COLO829 (cell line): ENCODE measurements at regions not wholly inside any gene's neighbourhood (a gene's known extent, or its start where the extent isn't known, plus 50 kb on each side); places are given as distances from the start of the nearest gene placed in this dataset.

ENCODE experiments used
- DNase-seq: peaks from one replicate; pipeline ENCODE4 v3.0.0; 2012; ENCODE audit warnings: low spot score

- DNase-seq, result no peak
These were observed 459.5 kb upstream of the CNTN5 start for GRCh38 chr11:98561252-98561651.

DNA sequence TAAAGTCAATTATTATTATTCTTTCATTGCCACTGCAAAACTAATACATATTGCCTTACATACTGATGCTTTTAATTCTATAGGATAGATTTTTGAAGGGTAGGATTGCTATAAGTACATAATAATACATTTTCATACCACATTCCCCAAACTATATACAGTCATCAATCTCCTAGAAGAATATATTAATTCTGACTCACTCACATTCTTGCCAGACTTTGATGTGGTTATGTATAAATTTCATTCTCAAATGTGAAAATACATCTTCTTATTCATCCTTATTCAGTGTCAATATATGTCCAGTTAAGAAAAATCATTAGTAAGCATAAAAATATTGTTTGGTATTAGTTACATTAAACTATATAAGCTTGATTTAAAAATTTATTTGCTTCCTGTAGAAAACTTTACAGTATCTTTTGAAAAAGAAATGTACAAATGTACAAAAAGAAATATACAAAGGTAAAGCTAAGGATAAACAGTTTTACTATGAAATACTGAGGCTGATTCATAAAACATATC is 458.8 kb upstream of the CNTN5 start:
- no peak for DNase-seq

DNA sequence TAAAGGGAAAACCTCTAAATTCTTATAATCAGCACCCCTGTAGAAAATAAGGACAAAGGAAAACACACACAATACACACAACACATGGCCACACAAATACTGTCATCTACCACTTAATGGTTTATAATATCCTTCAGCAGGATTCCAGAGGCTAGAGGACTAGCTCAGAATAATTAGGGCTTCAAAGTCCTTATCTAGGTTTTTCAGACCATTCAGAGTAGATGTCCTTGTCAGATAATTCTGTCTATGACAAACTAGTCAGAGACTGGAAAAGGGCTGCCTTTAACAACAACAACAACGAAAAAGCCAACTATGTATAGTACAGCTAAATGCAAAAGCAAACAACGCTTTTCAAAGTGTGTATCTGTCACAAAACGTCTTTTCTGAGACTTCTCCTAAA is 456.5 kb upstream of the CNTN5 start:
- no peak for DNase-seq

DNA sequence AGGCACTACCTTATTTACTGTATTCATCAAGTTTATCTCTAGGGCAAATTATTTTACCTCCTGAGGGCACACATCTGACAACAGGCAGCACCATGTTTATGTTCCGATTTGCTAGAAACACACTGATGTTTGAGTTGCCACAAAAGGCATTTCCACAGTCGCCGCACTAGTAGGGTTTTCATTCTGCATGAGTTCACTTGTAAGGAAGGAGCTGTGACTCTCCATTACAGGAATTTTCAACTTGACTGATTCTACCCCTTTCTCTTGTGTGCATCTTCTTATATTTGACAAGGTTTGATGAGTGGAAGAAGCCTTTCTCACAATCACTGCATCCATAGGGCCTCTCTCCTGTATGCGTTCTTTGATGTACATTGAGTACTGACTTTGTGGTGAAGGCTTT is 455.9 kb upstream of the CNTN5 start:
- DNase-seq, result no peak

DNA sequence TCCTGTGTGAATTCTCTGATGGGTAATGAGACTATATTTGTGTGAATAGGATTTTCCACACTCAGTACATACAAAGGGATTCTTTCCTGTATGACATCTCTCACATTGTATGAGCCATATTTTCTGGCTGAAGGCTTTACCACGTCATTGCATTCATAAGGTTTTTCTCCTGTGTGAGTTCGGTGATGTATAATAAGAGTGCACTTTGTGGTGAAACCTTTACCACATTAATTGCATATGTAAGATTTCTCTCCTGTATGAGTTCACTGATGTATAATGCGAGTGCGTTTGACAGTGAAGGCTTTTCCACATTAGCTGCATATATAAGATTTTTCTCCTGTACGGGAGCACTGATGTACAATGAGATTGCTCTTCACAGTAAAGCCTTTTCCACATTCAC is 455.4 kb upstream of the CNTN5 start:
- no peak for DNase-seq

- no peak for DNase-seq
These were observed 453.8 kb upstream of the CNTN5 start for GRCh38 chr11:98566978-98567377.

- DNase-seq, result no peak
These were observed 452.7 kb upstream of the CNTN5 start for GRCh38 chr11:98568013-98568412.

DNA sequence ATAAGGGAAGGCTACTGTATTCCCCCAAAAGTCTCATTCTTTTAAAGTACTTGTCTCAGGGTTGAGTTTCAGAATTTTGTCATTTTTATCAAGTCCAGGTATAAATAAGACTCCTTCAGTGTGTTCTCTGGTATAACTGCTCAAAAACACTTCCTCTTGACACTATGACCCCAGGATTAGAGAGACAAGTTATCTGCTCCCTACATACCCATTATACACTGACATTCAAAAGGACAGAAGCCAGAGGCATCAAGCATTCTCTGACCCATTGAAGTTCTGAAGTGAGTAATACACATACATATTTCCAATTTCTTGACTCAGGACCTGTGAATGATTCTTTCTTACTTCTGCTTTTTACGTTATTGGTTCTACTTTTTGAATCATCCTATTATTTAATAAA is 447.8 kb upstream of the CNTN5 start:
- DNase-seq, result no peak

DNA sequence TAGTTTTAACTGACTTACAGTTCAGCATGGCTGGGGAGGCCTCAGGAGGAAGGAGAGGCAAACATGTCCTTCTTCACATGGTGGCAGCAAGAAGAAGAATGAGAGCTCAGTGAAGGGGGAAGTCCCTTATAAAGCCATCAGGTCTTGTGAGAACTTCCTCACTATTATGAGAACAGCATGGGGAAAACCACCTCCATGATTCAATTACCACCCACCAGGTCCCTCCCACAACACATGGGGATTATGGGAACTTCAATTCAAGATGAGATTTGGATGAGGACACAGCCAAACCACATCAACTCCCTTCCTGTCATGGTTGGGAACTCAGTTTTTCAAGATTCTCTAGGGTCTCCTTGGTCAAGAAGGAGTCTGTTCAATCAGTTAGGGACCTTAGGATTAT is 432.9 kb upstream of the CNTN5 start:
- no peak for DNase-seq

DNA sequence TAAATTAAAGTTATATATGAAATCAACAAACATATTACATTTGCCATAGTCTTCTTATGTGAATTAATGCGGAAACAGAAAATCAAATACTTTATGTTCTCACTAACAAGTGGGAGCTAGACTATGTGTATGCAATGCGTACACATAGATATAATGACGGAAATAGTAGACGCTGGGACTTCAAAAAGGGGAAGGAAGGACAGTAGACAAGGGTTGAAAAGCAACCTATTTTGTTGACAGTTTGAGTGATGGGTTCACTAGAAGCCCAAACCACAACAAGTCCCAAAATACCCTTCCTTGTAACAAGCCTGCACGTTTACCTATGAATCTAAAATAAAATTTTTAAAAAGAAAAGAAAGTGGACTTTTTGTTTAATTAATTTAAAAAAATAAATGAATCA is 430.8 kb upstream of the CNTN5 start:
- no peak for DNase-seq

GRCh38 chr11:98600103-98600502 is 420.6 kb upstream of the CNTN5 start:
- DNase-seq, result no peak

GRCh38 chr11:98600786-98601773 is 419.7 kb upstream of the CNTN5 start:
- no peak for DNase-seq

GRCh38 chr11:98616098-98616655 is 404.6 kb upstream of the CNTN5 start:
- DNase-seq, result no peak

GRCh38 chr11:98621767-98622166 is 399.0 kb upstream of the CNTN5 start:
- DNase-seq, result no peak

DNA sequence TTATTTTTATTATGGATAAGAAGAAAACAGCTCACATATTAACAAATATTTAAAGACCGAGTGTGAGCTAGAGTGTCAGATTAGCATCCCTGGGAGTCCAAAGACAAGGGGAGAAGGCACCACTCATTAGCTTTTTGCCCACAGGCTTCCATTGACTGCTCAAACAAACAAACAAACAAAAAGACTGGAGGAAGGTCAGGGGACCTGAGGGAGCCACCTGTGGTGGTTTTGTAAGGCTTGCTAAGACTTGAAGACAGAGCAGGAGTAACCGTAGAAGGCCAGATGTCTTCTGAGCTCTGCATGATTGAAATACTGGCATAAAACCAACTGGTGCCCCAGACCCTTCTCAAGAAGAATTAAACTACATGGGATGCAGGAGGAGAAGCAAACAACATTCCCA is 395.2 kb upstream of the CNTN5 start:
- no peak for DNase-seq

DNA sequence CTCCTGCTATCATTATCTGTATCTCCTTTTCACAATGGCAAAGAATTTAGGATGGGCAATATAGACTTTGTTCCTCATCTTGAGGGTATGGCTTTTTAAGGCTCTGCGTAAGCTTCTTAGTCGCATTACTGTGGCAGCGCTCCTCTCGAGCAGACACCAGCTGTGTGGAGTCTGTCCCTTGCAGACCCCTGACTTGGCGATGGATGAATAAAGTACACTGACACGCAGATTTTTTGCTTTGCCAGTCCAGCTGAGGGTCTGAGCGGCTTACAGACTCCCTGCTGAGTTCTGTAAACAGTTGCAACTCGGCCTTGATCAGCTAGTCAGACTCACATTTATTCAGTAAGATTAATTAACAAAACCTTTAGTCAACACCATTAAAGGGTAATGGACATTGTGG is 390.0 kb upstream of the CNTN5 start:
- DNase-seq, result no peak

DNA sequence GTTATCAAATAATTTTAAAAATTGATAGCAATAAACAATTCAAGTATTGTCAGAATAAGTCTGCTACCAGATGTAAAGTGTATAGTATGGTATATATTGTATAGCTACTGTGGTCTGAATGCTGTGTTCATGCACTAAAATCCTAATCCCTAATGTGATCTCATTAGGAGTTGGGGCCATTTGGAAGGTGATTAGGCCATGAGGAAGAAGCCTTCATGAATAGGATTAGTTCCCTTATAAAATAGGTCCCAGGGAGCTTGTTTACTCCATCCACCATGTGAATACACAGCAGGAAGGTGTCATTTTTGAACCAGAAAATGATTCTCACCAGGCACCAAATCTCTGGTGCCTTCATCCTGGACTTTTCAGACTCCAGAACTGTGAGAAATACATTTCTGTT is 363.0 kb upstream of the CNTN5 start:
- DNase-seq, result no peak

DNA sequence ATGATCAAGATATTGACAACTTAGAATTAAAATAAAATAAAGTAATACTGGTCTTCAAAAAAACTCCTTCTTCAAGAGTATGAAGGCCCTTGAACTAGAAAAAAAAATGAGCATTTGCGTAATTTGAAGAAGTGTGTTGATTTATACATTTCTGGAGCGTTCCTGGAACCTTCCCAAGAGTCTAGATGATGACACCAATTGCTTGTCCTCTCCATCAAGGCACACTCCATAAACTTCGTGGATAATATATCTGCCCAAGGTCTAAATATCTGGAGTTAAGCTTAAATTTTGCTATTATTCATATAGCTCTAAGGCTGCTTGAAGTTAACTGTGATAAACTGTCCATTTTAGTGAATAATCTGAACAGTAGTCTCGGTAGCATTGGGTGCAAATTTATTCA is 361.3 kb upstream of the CNTN5 start:
- no peak for DNase-seq

- no peak for DNase-seq
These were observed 346.4 kb upstream of the CNTN5 start for GRCh38 chr11:98674390-98674789.

GRCh38 chr11:98679673-98680072 is 341.1 kb upstream of the CNTN5 start:
- DNase-seq, result no peak

- no peak for DNase-seq
These were observed 319.2 kb upstream of the CNTN5 start for GRCh38 chr11:98701541-98701940.

- DNase-seq, result no peak
These were observed 316.8 kb upstream of the CNTN5 start for GRCh38 chr11:98703779-98704556.

DNA sequence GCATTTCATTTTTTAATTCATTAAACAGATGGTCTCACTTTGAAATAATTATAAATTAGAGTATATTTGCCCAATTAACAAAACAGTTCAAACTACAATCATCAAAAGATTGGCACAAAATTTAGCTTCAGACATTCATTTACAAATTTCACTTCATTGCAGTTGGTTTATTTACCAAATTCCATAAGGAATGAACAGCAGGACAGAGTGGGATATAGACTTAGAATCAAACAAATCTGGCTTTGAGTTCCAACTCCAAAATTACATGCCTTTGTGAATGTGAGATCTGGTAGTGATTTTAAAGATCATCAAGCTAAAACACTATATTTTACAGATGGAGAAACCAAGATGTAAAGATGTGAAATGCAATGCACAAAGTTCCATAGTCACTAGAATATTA is 310.7 kb upstream of the CNTN5 start:
- DNase-seq, result no peak
